ENCODE measurements at regions not wholly inside any gene's neighbourhood (a gene's known extent, or its start where the extent isn't known, plus 50 kb on each side); places are given as distances from the start of the nearest gene placed in this dataset.

GRCh38 chr2:9753665-9754531, 89.4 kb upstream of the TAF1B start:
- ATAC-seq (peak; percentile 21), DNase-seq (peak; percentile 69)
- peaks cover 56% of the 10 kb centered on the region for H3K27me3 Mint-ChIP-seq
- peak overlapping the region; percentile 55 for H3K27ac Mint-ChIP-seq
- H3K36me3 Mint-ChIP-seq (ENCODE audit: low read depth), result no peaks in the 10 kb centered on the region
- H3K9me3 Mint-ChIP-seq, result no peaks in the 10 kb centered on the region
- peak overlapping the region; percentile 3 for H3K4me3 Mint-ChIP-seq
- peaks cover 58% of the 10 kb centered on the region for H3K4me1 Mint-ChIP-seq

GRCh38 chr2:9754532-9754887, 88.8 kb upstream of the TAF1B start:
- no peaks in the 10 kb centered on the region for H3K9me3 Mint-ChIP-seq
- no peaks in the 10 kb centered on the region for H3K36me3 Mint-ChIP-seq (ENCODE audit: low read depth)
- H3K27ac Mint-ChIP-seq, result peak overlapping the region; percentile 55
- H3K4me3 Mint-ChIP-seq, result peak overlapping the region; percentile 3
- peaks cover 52% of the 10 kb centered on the region for H3K4me1 Mint-ChIP-seq
- ATAC-seq, result no peak
- no peak for DNase-seq
- H3K27me3 Mint-ChIP-seq, result peaks cover 57% of the 10 kb centered on the region

DNA sequence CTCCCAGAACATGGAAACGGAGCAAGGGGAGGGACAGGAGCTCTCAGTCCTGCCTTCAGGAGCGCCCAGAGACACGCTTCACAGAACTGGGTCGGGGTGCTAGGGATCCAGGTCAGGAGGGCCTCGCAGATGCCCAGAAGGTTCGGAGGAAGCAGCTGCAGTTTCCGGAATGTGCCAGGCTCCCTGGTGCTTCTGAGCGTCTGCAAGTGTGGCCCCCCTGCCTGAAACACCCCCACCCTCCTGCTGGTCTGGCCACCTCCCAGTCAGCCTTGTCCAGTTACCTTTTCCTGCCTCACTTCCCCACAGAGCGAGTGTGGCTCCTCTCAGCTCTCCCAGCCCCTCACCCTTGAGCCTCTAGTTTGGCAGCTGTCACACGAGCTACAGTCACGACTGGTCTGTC, 88.3 kb upstream of the TAF1B start:
- Mint-ChIP-seq H3K27me3 (peaks cover 59% of the 10 kb centered on the region), H3K4me3 (no peak overlapping the region)

GRCh38 chr2:9755638-9756037, 87.6 kb upstream of the TAF1B start:
- no peaks in the 10 kb centered on the region for H3K9me3 Mint-ChIP-seq
- H3K36me3 Mint-ChIP-seq (ENCODE audit: low read depth), result no peaks in the 10 kb centered on the region
- peaks cover 56% of the 10 kb centered on the region for H3K4me1 Mint-ChIP-seq
- no peak overlapping the region for H3K27ac Mint-ChIP-seq
- ATAC-seq (no peak), DNase-seq (no peak)
- H3K4me3 Mint-ChIP-seq, result no peak overlapping the region
- peaks cover 61% of the 10 kb centered on the region for H3K27me3 Mint-ChIP-seq

More for the DNA sequence above, 88.3 kb upstream of the TAF1B start:
- no peak overlapping the region for H3K27ac Mint-ChIP-seq
- peaks cover 53% of the 10 kb centered on the region for H3K4me1 Mint-ChIP-seq
- ATAC-seq (no peak), DNase-seq (no peak)
- no peaks in the 10 kb centered on the region for H3K36me3 Mint-ChIP-seq (ENCODE audit: low read depth)
- no peaks in the 10 kb centered on the region for H3K9me3 Mint-ChIP-seq

DNA sequence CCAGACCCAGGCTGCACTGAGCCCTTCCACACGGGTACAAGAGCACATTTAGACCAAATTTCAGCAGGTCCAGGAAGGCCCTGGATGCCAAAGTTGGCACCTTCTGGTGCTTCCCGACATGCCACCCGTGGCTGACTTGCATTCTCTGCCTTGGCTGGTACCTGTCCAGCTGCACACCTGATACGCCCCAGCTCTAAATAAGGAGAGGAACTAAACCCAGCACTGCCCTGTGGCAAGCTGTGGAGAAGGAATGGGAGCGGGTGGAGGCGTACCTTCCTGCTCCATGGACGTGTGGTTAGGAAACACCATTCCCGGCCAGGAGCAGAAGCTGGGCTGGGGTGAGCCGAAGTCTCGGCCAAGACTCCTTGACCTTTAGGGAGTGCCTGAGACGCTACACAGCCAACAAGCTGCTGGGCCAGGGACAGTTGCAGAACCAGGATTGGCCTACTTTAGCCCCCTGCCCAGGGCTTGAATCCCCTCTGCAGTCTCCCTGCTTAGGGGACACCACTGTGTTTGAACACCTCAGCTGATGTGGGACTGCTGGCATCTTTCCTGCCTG, 86.5 kb upstream of the TAF1B start:
- Mint-ChIP-seq H3K36me3 (ENCODE audit: low read depth) (no peaks in the 10 kb centered on the region), H3K4me3 (no peak overlapping the region), H3K9me3 (no peaks in the 10 kb centered on the region), H3K4me1 (peaks cover 50% of the 10 kb centered on the region), H3K27ac (no peak overlapping the region), H3K27me3 (peaks cover 54% of the 10 kb centered on the region)
- no peak for DNase-seq
- no peak for ATAC-seq

- no peak for DNase-seq
- no peaks in the 10 kb centered on the region for H3K36me3 Mint-ChIP-seq (ENCODE audit: low read depth)
- ATAC-seq, result no peak
- H3K4me3 Mint-ChIP-seq, result no peak overlapping the region
- no peaks in the 10 kb centered on the region for H3K9me3 Mint-ChIP-seq
- peaks cover 41% of the 10 kb centered on the region for H3K4me1 Mint-ChIP-seq
- no peak overlapping the region for H3K27ac Mint-ChIP-seq
- H3K27me3 Mint-ChIP-seq, result peaks cover 52% of the 10 kb centered on the region
Observed at GRCh38 chr2:9757501-9758264, 85.6 kb upstream of the TAF1B start.

- Mint-ChIP-seq H3K27me3 (peaks cover 51% of the 10 kb centered on the region), H3K4me1 (peaks cover 37% of the 10 kb centered on the region), H3K9me3 (no peaks in the 10 kb centered on the region), H3K4me3 (no peak overlapping the region), H3K27ac (no peak overlapping the region), H3K36me3 (ENCODE audit: low read depth) (no peaks in the 10 kb centered on the region)
- ATAC-seq (no peak), DNase-seq (no peak)
Observed at GRCh38 chr2:9758741-9759140, 84.5 kb upstream of the TAF1B start.

- H3K27ac Mint-ChIP-seq, result no peak overlapping the region
- no peak overlapping the region for H3K4me3 Mint-ChIP-seq
- ATAC-seq (no peak), DNase-seq (no peak)
- peaks cover 40% of the 10 kb centered on the region for H3K27me3 Mint-ChIP-seq
- peaks cover 34% of the 10 kb centered on the region for H3K4me1 Mint-ChIP-seq
- H3K36me3 Mint-ChIP-seq (ENCODE audit: low read depth), result no peaks in the 10 kb centered on the region
- H3K9me3 Mint-ChIP-seq, result no peaks in the 10 kb centered on the region
Observed at GRCh38 chr2:9760069-9760901, 83.0 kb upstream of the TAF1B start.

DNA sequence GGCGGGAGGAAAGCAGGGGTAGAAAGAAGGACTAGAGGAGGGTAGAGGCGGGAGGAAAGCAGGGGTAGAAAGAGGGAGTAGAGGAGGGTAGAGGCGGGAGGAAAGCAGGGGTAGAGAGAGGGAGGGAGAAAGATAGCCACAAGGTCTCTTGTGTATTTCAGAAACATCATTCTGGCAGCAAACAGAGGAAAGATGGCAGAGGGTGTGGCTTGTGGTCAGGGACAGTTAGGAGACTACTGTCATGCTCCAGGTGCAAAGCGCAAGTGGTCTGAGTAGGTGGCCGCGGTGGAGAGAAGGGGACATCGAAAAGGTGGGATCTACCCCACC, 82.4 kb upstream of the TAF1B start:
- no peak overlapping the region for H3K4me3 Mint-ChIP-seq
- no peaks in the 10 kb centered on the region for H3K9me3 Mint-ChIP-seq
- H3K36me3 Mint-ChIP-seq (ENCODE audit: low read depth), result no peaks in the 10 kb centered on the region
- ATAC-seq (no peak), DNase-seq (no peak)
- peaks cover 31% of the 10 kb centered on the region for H3K4me1 Mint-ChIP-seq
- no peak overlapping the region for H3K27ac Mint-ChIP-seq
- peaks cover 34% of the 10 kb centered on the region for H3K27me3 Mint-ChIP-seq

GRCh38 chr2:9761577-9761976, 81.7 kb upstream of the TAF1B start:
- peaks cover 32% of the 10 kb centered on the region for H3K4me1 Mint-ChIP-seq
- no peak for DNase-seq
- H3K4me3 Mint-ChIP-seq, result no peak overlapping the region
- no peak for ATAC-seq
- no peaks in the 10 kb centered on the region for H3K9me3 Mint-ChIP-seq
- no peak overlapping the region for H3K27ac Mint-ChIP-seq
- no peaks in the 10 kb centered on the region for H3K36me3 Mint-ChIP-seq (ENCODE audit: low read depth)
- peaks cover 27% of the 10 kb centered on the region for H3K27me3 Mint-ChIP-seq

DNA sequence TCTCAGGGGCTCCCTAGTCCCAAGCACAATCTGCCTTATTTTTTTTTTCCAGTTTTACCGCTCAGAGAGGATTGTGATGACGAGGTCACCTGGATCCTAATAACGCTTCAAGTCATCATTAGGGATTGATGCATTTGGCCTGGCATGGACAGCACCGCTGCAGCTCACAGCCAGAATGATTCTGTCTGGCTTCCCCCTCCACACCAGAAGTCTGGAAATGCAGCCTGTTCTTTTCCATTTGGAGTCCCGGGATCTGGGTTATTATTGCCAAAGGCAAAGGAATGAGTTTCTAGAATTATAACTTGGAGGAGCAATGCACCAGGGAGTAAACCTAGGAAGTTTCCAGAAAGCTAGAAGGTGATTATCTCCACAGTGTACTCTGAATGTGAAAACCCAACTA, 81.1 kb upstream of the TAF1B start:
- no peak for ATAC-seq
- H3K4me3 Mint-ChIP-seq, result no peak overlapping the region
- H3K27ac Mint-ChIP-seq, result no peak overlapping the region
- H3K27me3 Mint-ChIP-seq, result peaks cover 25% of the 10 kb centered on the region
- no peak for DNase-seq
- no peaks in the 10 kb centered on the region for H3K36me3 Mint-ChIP-seq (ENCODE audit: low read depth)
- peaks cover 33% of the 10 kb centered on the region for H3K4me1 Mint-ChIP-seq
- H3K9me3 Mint-ChIP-seq, result no peaks in the 10 kb centered on the region

DNA sequence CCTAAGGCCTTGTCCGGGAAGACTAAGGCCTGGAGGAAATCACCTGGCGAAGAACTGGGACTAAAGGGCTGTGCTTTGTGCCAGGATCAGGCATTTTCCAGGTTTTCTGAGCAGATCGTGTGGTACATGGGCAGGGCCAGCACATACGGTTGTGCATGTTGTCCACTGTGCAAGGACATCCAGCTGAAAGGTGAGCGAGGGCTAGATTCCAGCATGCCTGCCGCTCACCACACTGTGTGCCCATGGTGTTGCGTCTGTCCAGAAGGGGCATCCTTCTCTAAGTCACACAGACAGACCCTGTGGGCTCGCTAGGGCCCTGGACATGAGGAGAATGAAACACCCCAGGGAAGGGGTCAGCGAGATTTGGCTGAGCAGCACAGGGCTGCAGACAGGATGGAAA, 80.3 kb upstream of the TAF1B start:
- H3K27ac Mint-ChIP-seq, result no peak overlapping the region
- DNase-seq, result no peak
- H3K27me3 Mint-ChIP-seq, result peaks cover 17% of the 10 kb centered on the region
- no peaks in the 10 kb centered on the region for H3K9me3 Mint-ChIP-seq
- no peaks in the 10 kb centered on the region for H3K36me3 Mint-ChIP-seq (ENCODE audit: low read depth)
- no peak for ATAC-seq
- H3K4me3 Mint-ChIP-seq, result no peak overlapping the region
- H3K4me1 Mint-ChIP-seq, result peaks cover 32% of the 10 kb centered on the region

- DNase-seq (no peak), ATAC-seq (peak; percentile 27)
- Mint-ChIP-seq H3K9me3 (no peaks in the 10 kb centered on the region), H3K4me1 (peaks cover 32% of the 10 kb centered on the region), H3K36me3 (ENCODE audit: low read depth) (no peaks in the 10 kb centered on the region), H3K4me3 (no peak overlapping the region), H3K27ac (no peak overlapping the region), H3K27me3 (peaks cover 11% of the 10 kb centered on the region)
Observed at GRCh38 chr2:9763356-9764152, 79.7 kb upstream of the TAF1B start.
